ENCODE measurements at regions not wholly inside any gene's neighbourhood (a gene's known extent, or its start where the extent isn't known, plus 50 kb on each side); places are given as distances from the start of the nearest gene placed in this dataset.
"Not testable (repeated sequence)": the region's sequence is repeated elsewhere in the genome, so short reads cannot be mapped to it uniquely, and the experiment has no call there.

GRCh38 chr10:125235093-125236069 is 75.0 kb upstream of the CTBP2 start:
- DNase-seq: no peak

- DNase-seq: not testable (repeated sequence)
Measured at GRCh38 chr10:125234576-125234975, 74.2 kb upstream of the CTBP2 start.

- DNase-seq: no peak
Measured at GRCh38 chr10:125233726-125234125, 73.4 kb upstream of the CTBP2 start.

GRCh38 chr10:125232841-125233240 is 72.5 kb upstream of the CTBP2 start:
- no peak for DNase-seq

GRCh38 chr10:125231813-125232475 is 71.6 kb upstream of the CTBP2 start:
- no peak for DNase-seq

GRCh38 chr10:125231116-125231812 is 70.9 kb upstream of the CTBP2 start:
- no peak for DNase-seq

- DNase-seq: no peak
Measured at GRCh38 chr10:125230251-125230650, 69.9 kb upstream of the CTBP2 start.

- DNase-seq: not testable (repeated sequence)
Measured at GRCh38 chr10:125228245-125228940, 68.0 kb upstream of the CTBP2 start.

GRCh38 chr10:125227546-125227945 is 67.2 kb upstream of the CTBP2 start:
- no peak for DNase-seq

GRCh38 chr10:125226823-125227222 is 66.5 kb upstream of the CTBP2 start:
- no peak for DNase-seq

GRCh38 chr10:125226005-125226404 is 65.6 kb upstream of the CTBP2 start:
- DNase-seq: peak; percentile 36

- DNase-seq: no peak
Measured at GRCh38 chr10:125225051-125225450, 64.7 kb upstream of the CTBP2 start.

GRCh38 chr10:125222515-125223308 is 62.3 kb upstream of the CTBP2 start:
- DNase-seq: no peak

GRCh38 chr10:125221716-125222115 is 61.4 kb upstream of the CTBP2 start:
- no peak for DNase-seq

- DNase-seq: no peak
Measured at GRCh38 chr10:125219776-125220175, 59.4 kb upstream of the CTBP2 start.

GRCh38 chr10:125218967-125219366 is 58.6 kb upstream of the CTBP2 start:
- DNase-seq: no peak

GRCh38 chr10:125217990-125218675 is 57.8 kb upstream of the CTBP2 start:
- no peak for DNase-seq

GRCh38 chr10:125216861-125217260 is 56.5 kb upstream of the CTBP2 start:
- no peak for DNase-seq

- no peak for DNase-seq
Measured at GRCh38 chr10:125216309-125216708, 55.9 kb upstream of the CTBP2 start.

- no peak for DNase-seq
Measured at GRCh38 chr10:125214283-125214570, 53.9 kb upstream of the CTBP2 start.
